ENCODE measurements at regions not wholly inside any gene's neighbourhood (a gene's known extent, or its start where the extent isn't known, plus 50 kb on each side); places are given as distances from the start of the nearest gene placed in this dataset.
"Not testable (repeated sequence)": the region's sequence is repeated elsewhere in the genome, so short reads cannot be mapped to it uniquely, and the experiment has no call there.

DNA sequence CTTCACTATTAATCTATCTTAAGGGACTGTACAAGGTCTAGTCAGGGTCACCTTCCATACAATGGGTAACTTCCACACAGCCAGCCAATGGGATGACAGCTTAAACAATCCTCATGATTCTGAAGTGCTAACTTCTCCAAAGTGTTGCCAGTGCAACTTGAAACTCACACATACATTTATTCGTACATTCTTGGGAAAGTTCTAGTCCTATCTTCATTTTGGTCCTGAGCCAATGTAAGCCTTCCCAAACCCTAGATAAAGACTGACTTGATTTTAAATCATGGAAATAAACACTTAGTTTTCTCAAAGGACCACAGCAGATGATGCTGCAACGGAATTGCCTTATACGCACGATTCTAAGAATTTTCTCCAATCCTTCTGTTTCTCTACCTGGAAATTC is 117.5 kb upstream of the COL1A2 start:
- DNase-seq = no peak

DNA sequence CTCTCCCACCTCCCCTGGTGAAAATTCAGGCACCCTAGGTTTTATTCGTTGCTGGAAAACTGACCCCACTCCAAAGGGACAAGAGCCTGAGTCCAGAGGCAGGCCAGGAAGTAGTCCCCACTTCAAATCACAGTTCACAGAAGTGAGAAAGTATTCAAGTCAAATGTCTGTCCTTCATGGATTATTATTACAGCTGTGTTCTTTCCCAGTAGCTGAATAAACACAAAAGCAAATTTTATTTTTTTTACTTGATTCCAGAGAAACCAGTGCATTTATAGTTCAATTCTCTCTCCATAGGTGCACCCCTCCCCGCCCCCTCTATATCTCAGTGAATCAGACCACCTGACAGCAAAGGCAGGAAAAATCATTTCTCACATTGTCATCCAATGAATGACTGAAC is 113.8 kb upstream of the COL1A2 start:
- DNase-seq = no peak

GRCh38 chr7:94284104-94284503 is 110.6 kb upstream of the COL1A2 start:
- DNase-seq = no peak

DNA sequence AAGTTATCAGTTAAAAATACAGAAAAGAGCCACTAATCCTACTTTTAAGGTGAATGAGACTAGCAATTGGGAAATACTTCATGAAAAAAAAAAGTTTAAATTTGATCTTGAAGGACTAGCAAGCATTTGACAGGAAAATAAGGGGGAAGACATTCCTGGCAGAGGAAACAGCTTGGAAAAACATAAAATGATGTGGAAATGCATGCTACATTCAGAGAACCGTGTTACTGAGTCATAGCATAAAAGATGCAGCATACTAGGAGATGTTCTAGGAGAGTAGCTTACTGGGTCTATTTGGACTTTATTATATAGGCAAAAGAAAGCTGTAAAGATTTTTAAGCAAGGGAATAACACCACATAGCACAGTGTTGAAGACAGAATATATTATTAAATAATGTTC is 108.6 kb upstream of the COL1A2 start:
- no peak for DNase-seq

- no peak for DNase-seq
Observed at GRCh38 chr7:94288096-94288495, 106.6 kb upstream of the COL1A2 start.

GRCh38 chr7:94289071-94289470 is 105.6 kb upstream of the COL1A2 start:
- peak; percentile 94 for DNase-seq

- DNase-seq = no peak
Observed at GRCh38 chr7:94294471-94295131, 100.1 kb upstream of the COL1A2 start.

- DNase-seq = peak; percentile 55
Observed at GRCh38 chr7:94295850-94296249, 98.8 kb upstream of the COL1A2 start.

DNA sequence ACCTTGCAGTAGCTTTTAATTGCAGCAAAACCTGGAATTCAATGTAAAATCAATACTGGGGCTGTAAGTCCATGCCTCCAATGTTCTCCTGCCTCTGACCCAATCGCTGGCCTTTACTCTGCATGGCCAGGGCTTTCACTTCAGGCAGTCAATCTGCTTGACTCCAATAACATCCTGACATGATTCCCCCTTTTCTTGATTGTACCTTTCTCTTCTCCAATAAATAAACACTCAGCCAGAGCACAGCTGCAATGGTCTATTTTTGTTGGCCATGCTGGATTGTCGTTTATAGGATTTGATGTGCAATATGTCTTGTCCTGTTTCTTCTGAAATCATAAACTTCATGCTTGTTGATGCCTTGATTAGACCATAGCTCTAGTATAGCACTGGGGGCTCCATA is 97.8 kb upstream of the COL1A2 start:
- DNase-seq = no peak

- no peak for DNase-seq
Observed at GRCh38 chr7:94297397-94297838, 97.3 kb upstream of the COL1A2 start.

GRCh38 chr7:94298943-94299342 is 95.8 kb upstream of the COL1A2 start:
- DNase-seq = no peak

- no peak for DNase-seq
Observed at GRCh38 chr7:94300176-94300835, 94.4 kb upstream of the COL1A2 start.

- peak; percentile 72 for DNase-seq
Observed at GRCh38 chr7:94301024-94301586, 93.6 kb upstream of the COL1A2 start.

- peak; percentile 29 for DNase-seq
Observed at GRCh38 chr7:94303118-94303517, 91.6 kb upstream of the COL1A2 start.

DNA sequence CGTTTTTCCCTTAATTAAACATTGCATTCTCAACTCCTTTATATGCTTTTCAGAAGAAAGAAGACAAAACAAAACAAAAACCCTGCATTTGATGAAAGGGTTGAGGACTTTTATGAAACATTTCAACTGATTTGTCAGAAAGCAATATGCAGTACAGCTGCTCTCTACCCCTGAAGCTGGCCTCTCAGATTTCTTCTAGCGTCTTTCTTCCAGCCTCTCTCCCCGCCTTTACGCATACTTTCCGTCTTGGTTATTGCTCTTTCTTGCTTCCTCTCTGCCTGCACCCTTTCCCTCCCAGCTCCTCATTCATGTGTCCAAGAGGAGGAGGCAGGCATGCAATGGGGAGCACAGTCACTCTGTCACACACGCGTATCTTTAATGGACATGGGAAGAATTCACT is 91.0 kb upstream of the COL1A2 start:
- no peak for DNase-seq

GRCh38 chr7:94304878-94305277 is 89.8 kb upstream of the COL1A2 start:
- no peak for DNase-seq

DNA sequence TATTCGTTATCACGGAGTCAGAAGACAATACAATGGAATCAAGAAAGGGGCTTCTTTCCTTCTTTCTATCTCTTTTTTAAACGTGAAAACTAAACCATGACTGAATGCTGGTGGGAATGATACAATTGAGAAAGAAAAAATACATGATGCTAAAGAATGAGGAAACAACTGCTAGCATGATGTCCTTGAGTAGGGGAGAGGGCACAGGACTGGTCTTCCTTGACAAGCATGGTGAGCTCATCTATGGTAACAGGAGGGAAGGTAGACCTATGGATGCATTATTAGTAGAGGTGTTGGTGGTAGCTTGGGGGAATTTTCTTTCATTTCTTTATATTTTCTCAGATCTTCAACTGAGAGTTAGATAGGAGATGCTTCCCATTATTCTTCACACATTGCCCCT is 88.9 kb upstream of the COL1A2 start:
- DNase-seq = peak; percentile 9

- no peak for DNase-seq
Observed at GRCh38 chr7:94307399-94308048, 87.2 kb upstream of the COL1A2 start.

- no peak for DNase-seq
Observed at GRCh38 chr7:94311515-94311914, 83.2 kb upstream of the COL1A2 start.

- DNase-seq = no peak
Observed at GRCh38 chr7:94313926-94314325, 80.8 kb upstream of the COL1A2 start.

DNA sequence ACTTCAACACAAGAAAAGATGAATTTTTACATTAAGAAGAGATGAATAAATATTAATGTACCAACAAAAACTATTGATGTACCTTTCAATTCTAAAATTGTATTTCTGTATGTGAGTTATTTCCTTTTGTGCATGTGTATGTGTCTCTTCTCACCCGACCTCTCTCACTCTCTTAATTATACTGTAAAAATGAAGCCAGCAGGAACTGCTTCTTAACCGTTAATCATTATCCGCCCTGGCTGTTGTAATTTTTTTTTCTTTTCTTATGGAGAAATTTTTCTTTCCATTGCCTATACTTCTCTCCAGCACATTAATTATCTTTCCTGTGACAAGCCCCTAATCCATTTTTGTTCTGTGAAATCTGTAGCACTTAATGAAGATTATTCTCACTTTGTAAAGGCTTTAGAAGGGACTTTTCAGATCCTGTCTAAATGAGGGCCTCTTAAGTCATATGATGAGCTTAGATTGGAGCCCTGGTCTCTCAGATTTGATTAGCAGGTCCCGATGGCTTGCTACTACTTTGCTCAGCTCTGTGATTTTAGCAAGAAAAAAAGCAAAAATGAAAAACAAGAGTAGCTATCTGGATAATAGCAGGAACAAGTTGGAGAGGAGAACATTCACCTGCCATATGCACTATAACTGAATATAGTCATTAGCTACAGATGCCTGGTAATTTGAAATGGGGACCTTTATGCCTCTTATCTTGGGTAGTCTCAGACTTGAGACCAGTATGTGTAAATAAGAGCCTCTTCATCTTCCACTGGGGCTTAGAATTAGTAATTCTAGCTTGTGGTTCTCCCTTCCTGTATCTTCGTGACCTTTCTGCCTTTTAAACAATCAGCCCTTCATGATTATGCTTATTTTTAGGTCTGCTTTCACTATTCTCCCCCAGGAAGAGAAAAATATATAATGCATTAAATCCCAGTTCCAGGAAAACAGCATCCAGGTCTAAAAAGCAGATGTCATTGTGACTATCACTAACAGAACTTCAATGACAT is 80.0 kb upstream of the COL1A2 start:
- peak; percentile 13 for DNase-seq

GRCh38 chr7:94321138-94321537 is 73.6 kb upstream of the COL1A2 start:
- DNase-seq = not testable (repeated sequence)

DNA sequence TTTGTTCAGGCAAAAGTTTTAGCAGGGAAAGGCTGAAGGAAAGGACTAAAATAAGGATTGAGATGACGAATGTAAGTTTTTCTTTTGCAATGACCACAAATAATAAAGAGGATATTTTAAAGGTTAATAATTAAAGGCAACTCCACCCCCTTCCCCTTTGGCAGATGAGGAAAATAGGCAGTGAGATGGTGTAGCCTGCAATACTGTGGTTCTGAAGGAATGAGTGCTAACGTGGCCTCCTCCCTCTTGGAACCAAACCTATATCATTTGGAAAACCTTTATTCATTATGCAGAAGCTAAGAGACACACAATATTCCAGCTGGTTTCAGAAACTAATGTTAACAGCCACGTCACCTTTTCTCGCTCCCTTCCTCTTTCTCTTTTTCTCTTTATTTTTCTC is 70.9 kb upstream of the COL1A2 start:
- DNase-seq = no peak

All from DMS53 (cell line).